Fibroblast of skin of right biceps (primary cell): ENCODE measurements at regions not wholly inside any gene's neighbourhood (a gene's known extent, or its start where the extent isn't known, plus 50 kb on each side); places are given as distances from the start of the nearest gene placed in this dataset.

ENCODE experiments used
- DNase-seq: peaks from one replicate; pipeline ENCODE4 v3.0.0-alpha.2; 2013

DNA sequence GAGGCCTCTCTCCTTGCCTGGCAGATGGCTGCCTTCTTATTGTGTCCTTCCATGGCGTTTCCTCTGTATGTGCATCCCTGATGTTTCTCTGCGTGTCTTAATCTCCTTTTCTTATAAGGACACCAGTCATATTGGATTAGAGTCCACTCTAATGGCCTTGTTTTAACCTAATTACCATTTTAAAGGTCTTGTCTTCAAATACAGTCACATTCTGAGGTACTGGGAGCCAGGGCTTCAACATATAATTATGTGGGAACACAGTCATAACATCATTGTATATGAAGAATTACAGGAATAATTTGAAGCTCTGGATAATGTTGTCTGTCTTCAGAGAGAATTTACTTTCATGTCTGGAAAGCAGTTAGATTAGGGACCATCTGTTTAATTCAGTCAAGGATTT lies 56.4 kb upstream of the PTGFR start:
- DNase-seq, result no peak

GRCh38 chr1:78436961-78437360 lies 53.8 kb upstream of the PTGFR start:
- DNase-seq, result no peak

- peak; percentile 56 for DNase-seq
Observed at GRCh38 chr1:78437396-78437795, 53.4 kb upstream of the PTGFR start.

GRCh38 chr1:78437941-78438340 lies 52.8 kb upstream of the PTGFR start:
- DNase-seq, result no peak

DNA sequence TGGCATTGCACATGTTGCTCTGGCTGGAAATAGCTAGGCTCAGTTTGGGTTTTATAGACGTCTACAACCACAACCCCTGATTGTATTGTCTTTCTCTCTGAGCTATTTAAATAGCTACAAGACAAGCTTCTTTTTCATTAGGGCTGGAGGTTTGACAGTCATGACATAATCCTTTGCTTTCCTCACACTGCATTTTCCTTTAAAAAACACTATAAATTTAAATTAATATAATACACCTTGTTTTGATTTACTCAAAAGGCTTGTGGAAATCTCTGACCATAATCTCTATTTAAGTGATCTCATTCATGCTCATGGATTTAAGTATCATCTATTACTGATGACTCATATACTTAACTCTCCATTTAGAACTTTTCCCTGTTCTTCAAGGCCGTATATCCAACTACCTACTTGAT lies 50.4 kb upstream of the PTGFR start:
- peak; percentile 78 for DNase-seq
